ENCODE measurements at regions not wholly inside any gene's neighbourhood (a gene's known extent, or its start where the extent isn't known, plus 50 kb on each side); places are given as distances from the start of the nearest gene placed in this dataset.
"Not testable (repeated sequence)": the region's sequence is repeated elsewhere in the genome, so short reads cannot be mapped to it uniquely, and the experiment has no call there.

- DNase-seq, result no peak
These were observed 485.2 kb upstream of the PROK2 start for GRCh38 chr3:72270072-72270681.

GRCh38 chr3:72269475-72269874 is 484.5 kb upstream of the PROK2 start:
- DNase-seq, result no peak

GRCh38 chr3:72266921-72267524 is 482.1 kb upstream of the PROK2 start:
- DNase-seq, result not testable (repeated sequence)

GRCh38 chr3:72266016-72266370 is 481.0 kb upstream of the PROK2 start:
- DNase-seq, result no peak

- peak; percentile 7 for DNase-seq
These were observed 480.5 kb upstream of the PROK2 start for GRCh38 chr3:72265256-72266015.

GRCh38 chr3:72263223-72263990 is 478.5 kb upstream of the PROK2 start:
- no peak for DNase-seq

GRCh38 chr3:72262736-72263135 is 477.8 kb upstream of the PROK2 start:
- no peak for DNase-seq

- DNase-seq, result no peak
These were observed 476.9 kb upstream of the PROK2 start for GRCh38 chr3:72261566-72262564.

GRCh38 chr3:72260588-72260910 is 475.6 kb upstream of the PROK2 start:
- no peak for DNase-seq

- no peak for DNase-seq
These were observed 475.0 kb upstream of the PROK2 start for GRCh38 chr3:72259755-72260587.

GRCh38 chr3:72258361-72259141 is 473.6 kb upstream of the PROK2 start:
- peak; percentile 85 for DNase-seq

- no peak for DNase-seq
These were observed 472.8 kb upstream of the PROK2 start for GRCh38 chr3:72257738-72258137.

GRCh38 chr3:72257203-72257602 is 472.3 kb upstream of the PROK2 start:
- no peak for DNase-seq

- no peak for DNase-seq
These were observed 471.8 kb upstream of the PROK2 start for GRCh38 chr3:72256716-72257115.

- DNase-seq, result peak; percentile 85
These were observed 471.0 kb upstream of the PROK2 start for GRCh38 chr3:72255791-72256559.

GRCh38 chr3:72255191-72255590 is 470.2 kb upstream of the PROK2 start:
- no peak for DNase-seq

- no peak for DNase-seq
These were observed 469.5 kb upstream of the PROK2 start for GRCh38 chr3:72254483-72254882.

- no peak for DNase-seq
These were observed 465.8 kb upstream of the PROK2 start for GRCh38 chr3:72250725-72251124.

- no peak for DNase-seq
These were observed 463.9 kb upstream of the PROK2 start for GRCh38 chr3:72248869-72249268.

GRCh38 chr3:72248389-72248761 is 463.4 kb upstream of the PROK2 start:
- DNase-seq, result no peak

Data from NCI-H1092 treated with DMSO at 0.1 percent for 48 hours (cell line).